ENCODE measurements at regions not wholly inside any gene's neighbourhood (a gene's known extent, or its start where the extent isn't known, plus 50 kb on each side); places are given as distances from the start of the nearest gene placed in this dataset.

DNA sequence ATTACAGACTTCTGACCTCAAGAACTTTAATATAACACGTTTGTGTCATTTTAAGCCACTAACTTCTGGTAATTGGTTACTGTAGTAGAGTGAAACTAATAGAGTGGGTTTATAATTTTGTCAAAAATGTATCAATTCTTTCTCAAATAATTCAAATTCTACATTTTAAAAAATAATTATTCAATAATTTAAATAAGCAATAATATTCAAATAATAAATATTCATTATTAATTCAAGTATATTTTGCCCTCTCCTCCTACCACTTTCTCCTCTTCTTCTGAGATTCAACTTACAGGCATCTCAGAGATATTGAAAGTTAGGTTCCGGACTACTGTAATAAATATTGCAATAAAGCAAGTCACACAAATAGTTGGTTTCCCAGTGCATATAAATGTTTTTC is 1107.1 kb downstream of the KCNT2 start:
- 55 to 77% (median 60%) methylated on average over 2 of the region's 2 CpGs for WGBS, 3 donors
- no peak for FAIRE-seq
- DNase-seq: no peak
- Histone ChIP-seq H3K36me3 (ENCODE audit: control insufficient read depth in 3 of 3, insufficient read depth in 2 of 3, low read depth in 1 of 3, low read length in 3 of 3) (no peaks in the 10 kb centered on the region), H3K4me1 (ENCODE audit: control insufficient read depth in 3 of 3, insufficient read depth in 2 of 3, low read depth in 1 of 3, low read length in 2 of 3) (no peaks in the 10 kb centered on the region), H3K27ac (ENCODE audit: low read depth in 1 of 3, low read length in 2 of 3) (no peak overlapping the region), H3K9me3 (ENCODE audit: control insufficient read depth in 2 of 2, insufficient read depth in 1 of 2, low read depth in 1 of 2, low read length in 1 of 2) (peaks cover 0 to under 1% of the 10 kb centered on the region in 2 donors), H3K4me3 (ENCODE audit: low read depth in 1 of 3, low read length in 3 of 3) (no peak overlapping the region), H3K27me3 (ENCODE audit: control insufficient read depth in 3 of 3, insufficient read depth in 3 of 3, low read length in 3 of 3) (no peaks in the 10 kb centered on the region)

DNA sequence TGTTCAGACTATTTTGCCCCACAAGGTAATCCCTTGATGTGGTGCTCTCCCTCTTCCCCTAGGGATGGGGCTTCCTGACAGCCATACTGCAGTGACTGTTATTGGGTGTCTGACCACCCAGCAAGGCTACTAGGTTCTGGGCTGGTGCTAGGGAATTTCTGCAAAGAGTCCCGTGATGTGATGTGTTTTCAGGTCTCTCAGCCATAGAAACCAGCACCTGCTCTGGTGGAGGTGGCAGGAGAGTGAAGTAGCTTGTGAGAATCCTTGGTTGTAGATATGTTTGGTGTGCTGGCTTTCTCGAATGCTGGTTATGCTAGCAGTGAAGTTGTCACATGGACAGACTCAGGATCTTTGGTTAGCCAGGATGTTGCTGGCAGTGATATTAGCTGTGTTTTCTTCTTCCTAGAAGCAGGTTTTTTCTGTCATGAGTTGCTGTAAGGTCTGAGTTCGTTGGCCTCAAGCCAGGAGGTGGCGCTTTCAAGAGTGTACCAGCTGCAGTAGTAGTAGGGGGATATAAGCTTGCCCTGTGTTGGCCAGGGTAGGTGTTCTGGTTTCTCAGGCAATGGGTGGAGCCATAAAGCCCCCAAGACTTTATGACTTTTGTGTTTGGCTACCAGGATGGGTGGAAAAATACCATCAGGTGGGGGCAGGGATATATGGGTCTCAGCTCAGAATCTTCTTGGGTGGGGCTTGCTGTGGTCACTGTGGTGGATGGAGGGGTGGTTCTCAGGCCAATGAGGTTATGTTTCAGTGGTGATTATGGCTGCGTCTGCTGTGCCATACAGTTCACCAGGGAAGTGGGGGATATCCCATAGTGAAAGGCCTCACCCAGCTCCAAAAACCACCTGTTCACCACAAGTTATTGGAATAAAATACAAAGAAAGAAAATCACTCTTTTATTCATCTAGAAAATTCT is 1112.3 kb downstream of the KCNT2 start:
- FAIRE-seq (no peak), DNase-seq (no peak)
- Histone ChIP-seq H3K4me1 (ENCODE audit: control insufficient read depth in 3 of 3, insufficient read depth in 2 of 3, low read depth in 1 of 3, low read length in 2 of 3) (no peaks in the 10 kb centered on the region), H3K36me3 (ENCODE audit: control insufficient read depth in 3 of 3, insufficient read depth in 2 of 3, low read depth in 1 of 3, low read length in 3 of 3) (no peaks in the 10 kb centered on the region), H3K9me3 (ENCODE audit: control insufficient read depth in 2 of 2, insufficient read depth in 1 of 2, low read depth in 1 of 2, low read length in 1 of 2) (peaks cover 0 to 7% of the 10 kb centered on the region in 2 donors), H3K4me3 (ENCODE audit: low read depth in 1 of 3, low read length in 3 of 3) (no peak overlapping the region), H3K27me3 (ENCODE audit: control insufficient read depth in 3 of 3, insufficient read depth in 3 of 3, low read length in 3 of 3) (no peaks in the 10 kb centered on the region), H3K27ac (ENCODE audit: low read depth in 1 of 3, low read length in 2 of 3) (no peak overlapping the region)
- 46 to 55% (median 54%) methylated on average over 5 of the region's 5 CpGs for WGBS, 3 donors

DNA sequence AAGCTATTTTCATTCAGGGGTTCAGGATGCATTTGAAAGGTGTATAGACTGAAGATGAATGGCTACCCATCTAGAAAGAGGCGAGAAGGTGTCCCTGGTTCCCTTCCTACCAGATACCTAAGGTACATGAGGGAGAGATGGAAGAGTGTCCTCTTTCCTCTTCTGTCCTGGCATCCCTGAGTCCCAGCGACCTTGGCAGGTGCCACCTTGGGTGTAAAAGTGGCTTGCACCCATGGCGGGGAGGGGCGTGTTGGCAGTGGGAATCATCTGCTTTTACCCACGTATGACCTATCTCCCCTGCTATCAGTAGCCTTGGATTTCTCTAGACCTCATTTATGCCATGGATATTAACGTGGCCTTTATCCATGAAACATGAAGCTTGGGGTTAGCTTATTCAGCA is 1126.1 kb downstream of the KCNT2 start:
- Histone ChIP-seq H3K27ac (ENCODE audit: low read depth in 1 of 3, low read length in 2 of 3) (no peak overlapping the region), H3K4me3 (ENCODE audit: low read depth in 1 of 3, low read length in 3 of 3) (no peak overlapping the region), H3K36me3 (ENCODE audit: control insufficient read depth in 3 of 3, insufficient read depth in 2 of 3, low read depth in 1 of 3, low read length in 3 of 3) (no peaks in the 10 kb centered on the region), H3K27me3 (ENCODE audit: control insufficient read depth in 3 of 3, insufficient read depth in 3 of 3, low read length in 3 of 3) (no peaks in the 10 kb centered on the region), H3K9me3 (ENCODE audit: control insufficient read depth in 2 of 2, insufficient read depth in 1 of 2, low read depth in 1 of 2, low read length in 1 of 2) (no peaks in the 10 kb centered on the region), H3K4me1 (ENCODE audit: control insufficient read depth in 3 of 3, insufficient read depth in 2 of 3, low read depth in 1 of 3, low read length in 2 of 3) (no peaks in the 10 kb centered on the region)
- no peak for FAIRE-seq
- DNase-seq: no peak
- WGBS, 3 donors: 72 to 87% (median 81%) methylated on average over 6 of the region's 6 CpGs

DNA sequence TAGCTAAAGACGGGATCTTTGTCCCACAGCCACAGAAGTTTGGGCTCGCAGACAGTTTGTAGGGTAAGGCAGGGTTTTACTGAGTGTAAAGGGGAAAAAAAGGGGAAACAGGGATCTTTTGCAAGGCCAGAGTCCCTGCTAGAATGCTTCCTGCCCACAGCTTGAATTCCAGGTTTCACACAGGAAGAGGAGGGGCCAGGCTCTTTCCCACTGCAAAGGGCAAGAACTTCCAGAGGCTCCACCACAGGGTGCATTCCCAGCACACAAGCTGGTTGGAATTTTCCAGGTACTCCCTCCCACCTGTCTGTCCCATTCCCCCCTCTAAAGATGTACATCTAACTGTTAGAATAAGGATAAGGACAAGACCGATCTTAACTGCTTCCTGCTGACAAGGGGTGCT is 1126.9 kb downstream of the KCNT2 start:
- FAIRE-seq (no peak), DNase-seq (no peak)
- Histone ChIP-seq H3K4me1 (ENCODE audit: control insufficient read depth in 3 of 3, insufficient read depth in 2 of 3, low read depth in 1 of 3, low read length in 2 of 3) (no peaks in the 10 kb centered on the region), H3K4me3 (ENCODE audit: low read depth in 1 of 3, low read length in 3 of 3) (no peak overlapping the region), H3K36me3 (ENCODE audit: control insufficient read depth in 3 of 3, insufficient read depth in 2 of 3, low read depth in 1 of 3, low read length in 3 of 3) (no peaks in the 10 kb centered on the region), H3K27ac (ENCODE audit: low read depth in 1 of 3, low read length in 2 of 3) (no peak overlapping the region), H3K27me3 (ENCODE audit: control insufficient read depth in 3 of 3, insufficient read depth in 3 of 3, low read length in 3 of 3) (no peaks in the 10 kb centered on the region), H3K9me3 (ENCODE audit: control insufficient read depth in 2 of 2, insufficient read depth in 1 of 2, low read depth in 1 of 2, low read length in 1 of 2) (no peaks in the 10 kb centered on the region)
- WGBS, 3 donors: 78 to 83% (median 82%) methylated on average over 3 of the region's 3 CpGs

DNA sequence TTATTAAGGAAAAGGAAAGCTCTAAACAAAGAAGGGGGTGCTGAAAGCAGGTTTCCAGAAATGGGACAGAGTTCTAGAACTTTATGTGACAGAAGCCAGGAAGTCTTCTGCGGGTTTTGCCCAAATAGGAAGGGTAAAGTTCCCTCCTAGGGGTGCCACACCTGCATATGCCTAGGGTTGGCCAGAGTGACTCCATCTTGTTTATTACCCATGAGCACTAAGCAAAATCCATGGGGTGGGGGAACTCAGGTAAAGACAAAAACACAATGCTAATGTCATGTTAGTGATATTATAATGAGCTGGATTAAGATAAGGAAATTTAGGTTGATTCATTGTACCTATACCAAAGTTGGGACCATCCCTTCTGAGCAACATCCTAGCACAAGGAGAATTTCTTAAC is 1132.7 kb downstream of the KCNT2 start:
- no peaks in the 10 kb centered on the region for H3K36me3 ChIP-seq (ENCODE audit: control insufficient read depth in 3 of 3, insufficient read depth in 2 of 3, low read depth in 1 of 3, low read length in 3 of 3)
- DNase-seq (no peak), FAIRE-seq (no peak)
- no peaks in the 10 kb centered on the region for H3K9me3 ChIP-seq (ENCODE audit: control insufficient read depth in 2 of 2, insufficient read depth in 1 of 2, low read depth in 1 of 2, low read length in 1 of 2)
- no peak overlapping the region for H3K27ac ChIP-seq (ENCODE audit: low read depth in 1 of 3, low read length in 2 of 3)
- no peaks in the 10 kb centered on the region for H3K27me3 ChIP-seq (ENCODE audit: control insufficient read depth in 3 of 3, insufficient read depth in 3 of 3, low read length in 3 of 3)
- WGBS, 3 donors: 52 to 85% (median 83%) methylated on average over 1 of the region's 1 CpG
- H3K4me1 ChIP-seq (ENCODE audit: control insufficient read depth in 3 of 3, insufficient read depth in 2 of 3, low read depth in 1 of 3, low read length in 2 of 3): no peaks in the 10 kb centered on the region
- H3K4me3 ChIP-seq (ENCODE audit: low read depth in 1 of 3, low read length in 3 of 3): no peak overlapping the region

DNA sequence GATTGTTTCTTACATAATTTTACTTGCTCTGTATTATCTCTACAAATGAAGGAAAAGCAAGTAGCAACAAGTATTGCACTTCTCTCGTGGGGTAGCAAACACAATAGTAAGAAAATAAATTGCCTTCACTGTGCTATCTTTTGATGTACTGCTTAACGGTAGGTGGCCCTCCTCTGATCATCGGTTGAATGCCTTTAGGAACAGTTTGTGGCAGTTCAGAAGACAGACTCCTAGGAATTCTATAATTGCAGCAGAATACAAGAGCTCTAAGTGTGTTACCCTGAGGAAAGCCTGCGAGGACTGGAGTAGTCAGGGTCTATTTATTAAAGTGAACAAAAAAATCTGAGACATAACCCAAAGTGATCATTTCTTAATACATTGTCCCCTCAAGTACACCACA is 1135.9 kb downstream of the KCNT2 start:
- Histone ChIP-seq H3K4me3 (ENCODE audit: low read depth in 1 of 3, low read length in 3 of 3) (no peak overlapping the region), H3K4me1 (ENCODE audit: control insufficient read depth in 3 of 3, insufficient read depth in 2 of 3, low read depth in 1 of 3, low read length in 2 of 3) (no peaks in the 10 kb centered on the region), H3K27me3 (ENCODE audit: control insufficient read depth in 3 of 3, insufficient read depth in 3 of 3, low read length in 3 of 3) (no peaks in the 10 kb centered on the region), H3K9me3 (ENCODE audit: control insufficient read depth in 2 of 2, insufficient read depth in 1 of 2, low read depth in 1 of 2, low read length in 1 of 2) (no peaks in the 10 kb centered on the region), H3K36me3 (ENCODE audit: control insufficient read depth in 3 of 3, insufficient read depth in 2 of 3, low read depth in 1 of 3, low read length in 3 of 3) (no peaks in the 10 kb centered on the region), H3K27ac (ENCODE audit: low read depth in 1 of 3, low read length in 2 of 3) (no peak overlapping the region)
- DNase-seq: no peak
- WGBS, 3 donors: 44 to 48% (median 46%) methylated on average over 4 of the region's 4 CpGs
- FAIRE-seq: no peak

DNA sequence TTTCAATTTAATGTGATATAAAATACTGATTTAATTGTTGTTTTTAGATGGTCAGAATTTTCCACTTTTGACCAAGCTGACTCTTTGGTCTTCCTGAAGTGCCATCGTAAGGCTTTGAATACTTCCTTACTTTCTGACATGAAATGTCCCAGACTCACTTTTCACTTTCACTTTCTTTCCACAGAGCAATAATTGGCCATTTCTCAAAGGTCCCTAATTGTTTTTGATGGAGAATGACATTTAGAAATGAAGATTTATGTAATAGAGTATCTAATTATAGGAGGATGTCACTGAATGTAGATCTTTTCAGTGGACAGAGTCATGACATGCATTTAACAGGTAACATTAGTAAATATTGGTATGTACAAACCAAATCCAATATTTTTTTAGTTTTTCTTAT is 1141.6 kb downstream of the KCNT2 start:
- FAIRE-seq: no peak
- Histone ChIP-seq H3K27me3 (ENCODE audit: control insufficient read depth in 3 of 3, insufficient read depth in 3 of 3, low read length in 3 of 3) (no peaks in the 10 kb centered on the region), H3K36me3 (ENCODE audit: control insufficient read depth in 3 of 3, insufficient read depth in 2 of 3, low read depth in 1 of 3, low read length in 3 of 3) (no peaks in the 10 kb centered on the region), H3K4me1 (ENCODE audit: control insufficient read depth in 3 of 3, insufficient read depth in 2 of 3, low read depth in 1 of 3, low read length in 2 of 3) (no peaks in the 10 kb centered on the region), H3K9me3 (ENCODE audit: control insufficient read depth in 2 of 2, insufficient read depth in 1 of 2, low read depth in 1 of 2, low read length in 1 of 2) (no peaks in the 10 kb centered on the region), H3K4me3 (ENCODE audit: low read depth in 1 of 3, low read length in 3 of 3) (no peak overlapping the region), H3K27ac (ENCODE audit: low read depth in 1 of 3, low read length in 2 of 3) (no peak overlapping the region)
- 55 to 71% (median 59%) methylated on average over 1 of the region's 1 CpG for WGBS, 3 donors
- no peak for DNase-seq

DNA sequence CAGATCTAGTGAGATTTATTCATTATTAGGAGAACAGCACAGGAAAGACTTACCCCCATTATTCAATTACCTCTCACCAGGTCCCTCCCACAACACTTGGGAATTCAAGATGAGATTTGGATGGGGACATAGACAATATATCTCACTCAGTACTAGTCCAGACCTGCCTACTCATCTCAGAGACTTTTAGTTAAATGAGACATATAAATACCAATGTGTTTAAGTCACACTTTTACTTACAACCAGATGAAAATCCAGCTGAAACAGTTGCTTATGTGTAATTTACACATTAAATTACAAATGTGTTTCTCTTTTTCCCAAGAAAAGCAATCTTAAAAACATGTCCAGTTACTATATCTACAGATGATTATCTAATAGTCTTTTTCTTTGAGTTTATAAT is 1145.6 kb downstream of the KCNT2 start:
- H3K9me3 ChIP-seq (ENCODE audit: control insufficient read depth in 2 of 2, insufficient read depth in 1 of 2, low read depth in 1 of 2, low read length in 1 of 2): no peaks in the 10 kb centered on the region
- FAIRE-seq (no peak), DNase-seq (no peak)
- no peak overlapping the region for H3K27ac ChIP-seq (ENCODE audit: low read depth in 1 of 3, low read length in 2 of 3)
- no peaks in the 10 kb centered on the region for H3K27me3 ChIP-seq (ENCODE audit: control insufficient read depth in 3 of 3, insufficient read depth in 3 of 3, low read length in 3 of 3)
- no peaks in the 10 kb centered on the region for H3K36me3 ChIP-seq (ENCODE audit: control insufficient read depth in 3 of 3, insufficient read depth in 2 of 3, low read depth in 1 of 3, low read length in 3 of 3)
- H3K4me1 ChIP-seq (ENCODE audit: control insufficient read depth in 3 of 3, insufficient read depth in 2 of 3, low read depth in 1 of 3, low read length in 2 of 3): no peaks in the 10 kb centered on the region
- no peak overlapping the region for H3K4me3 ChIP-seq (ENCODE audit: low read depth in 1 of 3, low read length in 3 of 3)

DNA sequence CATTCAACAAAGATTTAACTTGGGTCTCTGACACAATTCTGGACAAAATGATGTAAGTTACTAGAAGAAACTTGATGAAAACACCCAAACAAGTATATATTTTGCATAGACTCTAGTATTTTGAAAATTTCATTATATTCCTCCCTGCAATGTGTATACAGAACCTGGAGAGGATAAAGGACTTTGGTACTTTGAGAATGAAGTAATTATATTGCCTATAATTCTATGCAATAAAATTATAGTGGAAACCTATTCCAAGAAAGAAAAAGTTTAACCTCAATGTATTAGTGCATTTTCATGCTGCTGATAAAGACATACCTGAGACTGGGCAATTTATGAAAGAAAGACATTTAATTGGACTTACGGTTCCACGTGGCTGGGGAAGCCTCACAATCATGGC is 1146.1 kb downstream of the KCNT2 start:
- no peak for FAIRE-seq
- H3K27ac ChIP-seq (ENCODE audit: low read depth in 1 of 3, low read length in 2 of 3): no peak overlapping the region
- 30 to 66% (median 52%) methylated on average over 2 of the region's 2 CpGs for WGBS, 3 donors
- no peaks in the 10 kb centered on the region for H3K36me3 ChIP-seq (ENCODE audit: control insufficient read depth in 3 of 3, insufficient read depth in 2 of 3, low read depth in 1 of 3, low read length in 3 of 3)
- H3K4me3 ChIP-seq (ENCODE audit: low read depth in 1 of 3, low read length in 3 of 3): no peak overlapping the region
- no peaks in the 10 kb centered on the region for H3K9me3 ChIP-seq (ENCODE audit: control insufficient read depth in 2 of 2, insufficient read depth in 1 of 2, low read depth in 1 of 2, low read length in 1 of 2)
- no peak for DNase-seq
- H3K4me1 ChIP-seq (ENCODE audit: control insufficient read depth in 3 of 3, insufficient read depth in 2 of 3, low read depth in 1 of 3, low read length in 2 of 3): no peaks in the 10 kb centered on the region
- no peaks in the 10 kb centered on the region for H3K27me3 ChIP-seq (ENCODE audit: control insufficient read depth in 3 of 3, insufficient read depth in 3 of 3, low read length in 3 of 3)
